ENCODE measurements at regions not wholly inside any gene's neighbourhood (a gene's known extent, or its start where the extent isn't known, plus 50 kb on each side); places are given as distances from the start of the nearest gene placed in this dataset.

DNA sequence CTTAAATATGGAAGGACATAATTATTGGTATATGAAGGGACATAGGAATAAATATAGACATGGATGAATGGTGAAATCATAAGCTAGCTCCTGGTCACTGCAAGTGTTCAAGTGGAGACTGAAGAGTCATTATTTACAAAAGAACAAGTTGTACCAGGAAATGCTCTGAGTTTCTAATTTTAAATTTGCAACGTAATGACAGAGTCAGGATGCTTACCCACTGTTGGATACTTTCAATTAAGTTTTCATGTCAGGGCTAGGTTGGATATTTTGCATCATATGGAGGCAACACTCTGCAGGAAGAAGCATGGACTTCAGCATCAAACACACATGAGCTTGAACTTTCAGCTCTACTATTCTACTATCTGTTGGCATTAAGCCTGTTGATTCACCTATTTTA is 499.6 kb upstream of the C1orf87 start:
- TF ChIP-seq CTCF (conservative IDR thresholded peaks at IDR 0.05): no peak
- TF ChIP-seq EZH2 (IDR thresholded peaks at IDR 0.05; ENCODE audit: low read depth): no peak
